G401 (cell line): ENCODE measurements at regions not wholly inside any gene's neighbourhood (a gene's known extent, or its start where the extent isn't known, plus 50 kb on each side); places are given as distances from the start of the nearest gene placed in this dataset.
"Not testable (repeated sequence)": the region's sequence is repeated elsewhere in the genome, so short reads cannot be mapped to it uniquely, and the experiment has no call there.

Experiments used
- DNase-seq: peaks from one replicate; pipeline ENCODE4 v3.0.0-alpha.2; 2015; ENCODE audit warnings: low spot score
- in situ Hi-C: cut with HindIII; loops from 2 replicates; pipeline ENCODE4 v1.10.0; 2016; ENCODE audit warnings: low sequenced_read_pairs, mixed read lengths

DNA sequence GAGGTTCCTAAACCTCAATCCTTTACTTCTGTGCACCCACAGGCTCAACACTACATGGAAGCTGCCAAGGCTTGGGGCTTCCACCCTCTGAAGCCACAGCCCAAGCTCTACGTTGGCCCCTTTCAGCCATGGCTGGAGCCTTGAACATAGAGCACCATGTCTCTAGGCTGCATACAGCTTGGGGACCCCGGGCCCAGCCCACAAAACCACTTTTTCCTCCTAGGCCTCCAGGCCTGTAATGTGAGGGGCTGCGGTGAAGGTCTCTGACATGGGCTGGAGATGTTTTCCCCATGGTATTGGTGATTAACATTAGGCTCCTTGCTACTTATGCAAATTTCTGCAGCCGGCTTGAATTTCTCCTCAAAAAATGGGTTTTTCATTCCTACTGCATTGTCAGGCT, 179.4 kb upstream of the C21orf91 start:
- DNase-seq, in situ Hi-C loops: not testable (repeated sequence)

DNA sequence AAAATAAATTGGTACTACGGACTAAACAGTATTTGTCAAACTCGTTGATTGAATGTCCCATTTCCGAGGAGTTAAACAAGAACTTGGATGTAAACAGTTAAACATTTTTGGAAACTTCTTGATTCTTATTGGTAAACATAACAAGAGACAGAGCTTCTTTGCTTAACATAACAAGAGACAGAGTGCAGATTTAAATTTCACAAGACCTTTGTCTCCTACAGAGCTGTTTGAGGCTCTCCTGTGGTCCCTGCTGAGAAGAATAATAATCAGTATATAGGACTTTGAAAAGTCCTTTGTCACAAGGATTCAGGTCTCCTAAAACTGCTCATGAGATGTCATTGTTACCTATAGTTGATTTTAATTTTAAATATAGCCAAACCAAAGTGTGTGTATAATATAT, 170.6 kb upstream of the C21orf91 start:
- in situ Hi-C loops: no loop called here
- no peak for DNase-seq

DNA sequence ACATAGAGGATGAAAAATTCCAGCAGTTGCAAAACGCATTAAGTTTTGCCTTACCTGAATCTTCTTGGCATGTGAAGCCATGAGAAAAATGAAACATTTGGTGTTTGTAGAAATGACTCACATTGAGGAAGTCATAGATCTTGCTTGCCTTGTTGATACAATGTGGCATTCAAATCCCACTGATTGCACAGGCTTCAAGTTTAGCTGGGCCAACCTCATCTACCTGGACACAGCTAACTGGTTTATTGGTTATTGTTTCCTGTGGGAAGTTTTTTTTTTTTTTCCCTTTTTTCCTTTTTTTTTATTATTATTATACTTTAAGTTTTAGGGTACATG, 168.9 kb upstream of the C21orf91 start:
- DNase-seq: no peak
- in situ Hi-C loops: no loop called here

DNA sequence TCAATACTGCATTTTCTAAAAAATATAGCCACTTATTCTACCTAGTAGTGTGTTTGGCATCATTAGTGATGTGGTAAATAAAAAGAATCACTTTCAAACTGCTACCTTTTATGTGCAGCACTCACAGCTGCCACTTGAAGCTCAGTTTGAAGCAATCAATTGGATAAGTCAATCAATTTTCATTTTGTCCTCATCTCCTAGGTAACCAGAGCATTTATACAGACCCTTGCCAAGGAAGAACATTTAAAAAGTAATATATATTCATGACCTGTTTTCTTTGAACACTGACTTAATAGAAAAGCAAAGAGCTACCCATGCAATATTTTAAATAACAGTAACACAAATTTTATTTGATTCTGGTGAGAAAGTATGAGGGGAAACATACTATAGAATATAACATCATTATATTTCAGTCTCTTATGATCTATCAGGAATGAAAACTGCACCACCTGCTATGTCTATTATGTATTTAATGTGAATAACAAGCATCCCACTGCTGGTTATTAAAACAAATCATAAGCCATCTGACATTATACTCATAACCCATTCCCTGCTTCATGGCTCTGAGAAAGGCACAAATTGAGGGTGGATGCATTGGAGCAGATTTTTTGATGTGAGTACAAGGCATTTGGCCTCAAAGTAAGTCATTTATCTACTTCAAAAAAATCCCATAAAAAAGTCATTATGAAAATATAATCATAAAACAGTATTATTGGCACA, 168.4 kb upstream of the C21orf91 start:
- no peak for DNase-seq
- in situ Hi-C loops: no loop called here

GRCh38 chr21:17981060-17981740, 162.0 kb upstream of the C21orf91 start:
- in situ Hi-C loops: no loop called here
- no peak for DNase-seq

GRCh38 chr21:17979763-17980162, 160.6 kb upstream of the C21orf91 start:
- DNase-seq: no peak
- in situ Hi-C loops: no loop called here

- in situ Hi-C loops: no loop called here
- no peak for DNase-seq
These were observed 159.7 kb upstream of the C21orf91 start for GRCh38 chr21:17978895-17979294.

DNA sequence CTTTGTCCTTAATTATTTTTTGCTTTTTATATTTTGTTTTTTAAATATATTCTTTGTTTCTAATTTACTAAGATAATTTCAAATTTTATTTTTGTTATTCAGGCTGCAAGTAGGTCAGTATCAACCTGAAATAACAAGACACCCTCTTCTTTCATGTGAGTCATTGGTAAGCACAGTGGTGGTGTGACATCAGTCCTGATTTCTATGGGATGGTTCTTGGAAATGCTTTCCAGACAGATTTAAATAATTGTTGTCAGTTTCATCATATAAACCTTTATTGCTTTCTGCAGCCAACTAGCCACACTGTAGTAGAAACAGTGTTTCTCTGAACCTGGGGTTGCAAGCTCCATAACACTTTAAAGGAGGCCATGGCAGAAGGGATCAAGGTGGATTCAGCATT, 157.5 kb upstream of the C21orf91 start:
- in situ Hi-C loops: no loop called here
- DNase-seq: no peak

- DNase-seq: no peak
- in situ Hi-C loops: no loop called here
These were observed 157.0 kb upstream of the C21orf91 start for GRCh38 chr21:17976139-17976538.

GRCh38 chr21:17967319-17967718, 148.2 kb upstream of the C21orf91 start:
- DNase-seq: no peak
- in situ Hi-C loops: no loop called here

DNA sequence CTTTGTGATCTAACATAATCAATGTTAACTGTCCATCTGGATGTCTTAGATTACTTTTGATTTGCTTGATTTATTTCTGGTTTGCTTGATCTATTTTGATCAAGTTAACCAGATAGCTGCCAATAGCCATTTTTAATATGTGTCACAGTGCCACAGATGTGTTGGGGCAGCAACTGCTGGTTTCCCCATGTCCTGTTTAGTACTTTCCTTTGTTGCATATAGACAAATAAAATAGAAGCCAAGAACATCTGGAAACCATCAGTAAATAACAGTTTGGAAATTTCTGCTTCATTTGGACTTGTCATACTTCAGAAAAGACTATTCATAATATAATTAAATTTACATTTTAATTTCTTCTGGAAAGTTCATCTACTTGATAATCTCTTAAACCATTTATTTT, 145.6 kb upstream of the C21orf91 start:
- DNase-seq: no peak
- in situ Hi-C loops: no loop called here

DNA sequence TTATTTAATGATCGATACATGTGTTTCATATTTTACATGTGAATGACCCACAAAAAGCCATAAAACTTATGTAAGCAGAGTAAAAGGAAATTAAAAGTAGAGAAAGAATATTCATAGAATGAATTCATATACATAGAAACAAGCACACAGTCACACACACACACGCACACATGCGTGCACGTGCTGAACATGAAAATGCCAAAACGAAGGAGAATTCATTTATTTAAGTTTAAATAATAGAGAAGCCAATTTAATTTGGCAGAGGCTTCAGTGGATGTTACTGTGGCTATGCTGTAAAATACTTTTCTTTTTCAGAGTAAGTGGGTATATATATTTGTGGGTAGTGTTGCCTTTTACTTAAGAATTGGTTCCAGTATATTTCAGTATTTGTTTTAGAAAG, 145.0 kb upstream of the C21orf91 start:
- in situ Hi-C loops: no loop called here

GRCh38 chr21:17950591-17950990, 131.4 kb upstream of the C21orf91 start:
- no peak for DNase-seq
- in situ Hi-C loops: no loop called here

More for the DNA sequence above, 145.0 kb upstream of the C21orf91 start:
- DNase-seq: no peak

GRCh38 chr21:17949421-17949820, 130.3 kb upstream of the C21orf91 start:
- in situ Hi-C loops: no loop called here
- no peak for DNase-seq

DNA sequence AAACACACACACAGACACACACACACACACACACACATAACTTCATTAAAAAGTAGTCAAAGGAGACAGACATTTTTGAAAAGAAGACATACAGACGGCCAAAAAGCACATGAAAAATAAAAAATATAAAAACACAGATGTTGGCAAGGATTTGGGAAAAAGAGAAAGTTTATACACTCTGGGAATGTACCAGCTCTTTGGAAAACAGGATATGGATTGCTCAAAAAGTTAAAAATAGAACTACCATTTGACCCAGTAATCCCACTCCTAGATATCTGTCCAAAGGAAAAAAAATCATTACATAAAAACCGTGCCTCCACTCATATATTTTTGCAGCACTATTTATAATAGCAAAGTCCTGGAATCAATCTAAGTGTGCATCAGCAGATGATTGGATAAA, 128.4 kb upstream of the C21orf91 start:
- no peak for DNase-seq
- in situ Hi-C loops: no loop called here

- in situ Hi-C loops: no loop called here
- DNase-seq: no peak
These were observed 111.9 kb upstream of the C21orf91 start for GRCh38 chr21:17931080-17931479.

DNA sequence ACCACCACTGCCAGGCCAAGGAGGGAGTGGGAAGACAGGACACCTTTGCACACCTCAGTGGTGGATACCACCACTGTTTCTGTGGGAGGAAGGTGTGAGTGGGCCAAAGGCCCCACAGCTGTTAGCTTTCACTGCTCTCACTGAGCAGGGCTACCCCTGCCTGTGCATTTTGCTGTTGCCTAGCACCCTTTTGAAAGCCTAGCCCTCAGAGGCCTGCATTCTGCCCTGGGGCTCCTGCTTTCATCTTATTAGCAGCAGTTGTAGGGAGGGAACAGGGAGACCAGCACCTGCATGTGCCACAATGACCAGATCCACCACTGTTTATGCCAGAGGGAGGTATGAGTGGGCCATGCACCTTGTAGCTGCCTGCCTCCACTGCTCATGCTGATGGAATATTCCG, 110.9 kb upstream of the C21orf91 start:
- in situ Hi-C loops: no loop called here

GRCh38 chr21:17929510-17929909, 110.4 kb upstream of the C21orf91 start:
- DNase-seq: no peak
- in situ Hi-C loops: no loop called here

More for the DNA sequence above, 110.9 kb upstream of the C21orf91 start:
- DNase-seq: no peak

DNA sequence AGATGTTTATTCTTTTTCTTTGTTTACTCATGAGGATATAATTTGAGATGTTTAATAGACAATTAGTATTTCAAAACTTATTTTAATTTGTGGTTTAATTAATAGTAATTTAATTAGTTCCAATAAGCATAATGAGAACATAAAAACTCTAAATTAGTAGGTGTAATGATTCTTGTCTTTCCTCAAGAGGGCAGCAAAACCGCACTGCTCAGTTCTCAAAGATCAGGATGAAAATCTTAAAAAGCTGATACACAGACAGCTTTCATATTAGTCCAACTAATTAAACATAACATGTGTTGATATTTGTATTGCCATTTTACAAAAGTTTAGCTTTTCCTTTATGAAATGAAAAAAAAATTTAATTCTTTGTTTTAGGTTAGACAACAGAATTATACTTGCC, 106.7 kb upstream of the C21orf91 start:
- DNase-seq: peak; percentile 11
- in situ Hi-C loops: no loop called here

- peak; percentile 59 for DNase-seq
- in situ Hi-C loops: no loop called here
These were observed 105.9 kb upstream of the C21orf91 start for GRCh38 chr21:17925000-17925610.
